HuH-7.5 (cell line): ENCODE measurements at regions not wholly inside any gene's neighbourhood (a gene's known extent, or its start where the extent isn't known, plus 50 kb on each side); places are given as distances from the start of the nearest gene placed in this dataset.
"Not testable (repeated sequence)": the region's sequence is repeated elsewhere in the genome, so short reads cannot be mapped to it uniquely, and the experiment has no call there.

Experiments used
- DNase-seq: peaks from one replicate; pipeline ENCODE4 v3.0.0; 2011; ENCODE audit warnings: low spot score

- no peak for DNase-seq
Observed at GRCh38 chr14:95818581-95818980, 58.1 kb upstream of the TUNAR start.

GRCh38 chr14:95817271-95817670 is 59.4 kb upstream of the TUNAR start:
- DNase-seq = no peak

DNA sequence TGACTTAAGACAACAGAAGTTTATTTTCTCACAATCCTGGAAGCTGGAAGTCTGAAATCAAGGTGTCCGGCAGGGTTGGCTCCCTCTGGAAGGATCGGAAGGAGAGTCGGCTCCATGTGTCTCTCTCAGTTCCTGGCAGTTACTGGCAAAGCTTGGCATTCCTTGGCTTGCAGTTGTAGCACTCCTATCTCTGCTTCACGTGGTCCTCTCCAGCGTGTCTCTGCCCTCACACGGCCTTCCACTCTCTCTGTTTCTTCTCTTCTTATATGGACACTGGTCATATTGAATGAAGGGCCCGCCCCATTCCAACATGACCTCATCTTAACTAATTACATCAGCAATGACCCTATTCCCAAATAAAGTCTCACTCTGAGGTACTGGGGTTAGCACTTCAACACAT is 60.1 kb upstream of the TUNAR start:
- DNase-seq = no peak

DNA sequence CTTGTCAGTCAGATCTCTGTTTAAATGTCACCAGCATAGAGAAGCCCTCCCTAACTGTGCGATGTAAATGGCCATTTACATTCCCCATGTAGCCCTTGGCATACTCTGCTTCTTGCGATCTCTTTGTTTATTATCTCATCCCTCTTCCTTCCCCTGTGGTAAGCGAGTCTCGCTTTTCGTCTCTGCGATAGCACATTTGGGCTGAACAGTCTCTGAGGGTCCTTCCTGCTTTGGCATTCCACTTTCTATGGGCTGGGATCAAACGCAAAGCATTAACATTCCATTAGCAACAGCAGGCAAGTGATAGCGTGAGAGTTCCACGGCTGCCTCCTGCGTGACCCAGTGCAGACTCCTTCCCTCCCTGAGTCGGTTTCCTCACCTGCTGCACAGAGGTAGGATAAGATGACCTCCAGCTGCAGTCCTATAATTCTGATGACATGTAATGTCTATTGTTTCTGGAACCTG is 61.4 kb upstream of the TUNAR start:
- no peak for DNase-seq

GRCh38 chr14:95814363-95815225 is 62.0 kb upstream of the TUNAR start:
- no peak for DNase-seq

GRCh38 chr14:95811813-95812212 is 64.8 kb upstream of the TUNAR start:
- DNase-seq = no peak

DNA sequence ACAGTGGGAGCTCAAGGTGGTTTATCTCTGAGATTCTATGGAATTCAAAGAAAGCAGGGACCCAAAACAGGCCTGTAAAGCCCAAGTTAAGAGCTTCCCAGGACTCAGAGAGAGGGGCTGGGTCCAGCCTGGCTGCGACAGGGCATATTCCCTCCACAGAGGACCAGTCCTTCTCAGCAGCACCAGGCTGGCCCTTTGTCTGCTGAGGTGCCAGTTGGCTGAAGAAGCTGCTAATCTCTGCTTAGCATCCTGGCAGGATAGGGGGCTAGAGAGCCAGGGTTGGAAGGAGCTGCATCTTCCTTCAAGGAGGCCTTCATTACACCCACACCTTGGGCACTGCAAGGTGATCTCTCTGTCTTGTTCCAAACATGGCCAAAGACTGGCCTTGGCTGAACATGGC is 68.3 kb upstream of the TUNAR start:
- DNase-seq = no peak

DNA sequence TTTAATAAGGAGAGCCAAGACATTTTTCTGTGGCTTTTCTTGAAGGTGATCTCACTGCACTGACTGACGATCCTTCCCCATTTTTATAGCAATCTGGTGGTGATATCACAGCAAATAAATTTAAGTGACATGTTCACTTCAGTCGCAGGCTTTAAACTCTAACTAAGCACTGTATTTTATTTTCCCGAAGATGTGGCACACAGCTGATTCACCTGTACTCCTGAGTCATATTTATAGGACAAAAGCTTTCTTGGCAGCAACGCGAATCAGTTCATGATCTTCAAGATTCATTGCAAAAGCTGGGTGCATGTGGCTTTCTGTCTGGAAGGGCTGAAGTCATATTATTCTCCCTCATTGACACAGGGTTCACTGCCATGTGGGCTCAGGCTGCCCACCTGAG is 79.8 kb upstream of the TUNAR start:
- DNase-seq = no peak

GRCh38 chr14:95787941-95788340 is 74.0 kb upstream of the TCL1A start:
- DNase-seq = no peak

DNA sequence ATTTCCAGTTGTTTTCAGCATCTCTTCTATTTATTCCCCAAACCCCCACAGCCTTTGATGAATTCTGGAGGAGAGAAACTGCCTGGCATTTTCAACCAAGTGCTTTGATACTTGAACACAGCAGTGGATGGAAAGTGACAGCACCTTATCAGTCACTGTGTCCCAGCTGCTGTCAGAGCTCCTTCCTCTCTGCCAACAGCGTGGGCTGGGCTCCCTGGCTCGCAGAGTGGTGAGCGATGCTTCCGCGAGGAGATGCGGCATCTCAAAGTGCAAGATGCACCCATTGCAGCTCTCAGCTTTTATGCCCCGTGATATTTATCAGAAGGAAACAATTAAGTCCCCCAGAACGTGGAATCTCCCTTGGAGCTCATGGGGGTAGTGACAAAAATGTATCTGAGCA is 72.6 kb upstream of the TCL1A start:
- no peak for DNase-seq

DNA sequence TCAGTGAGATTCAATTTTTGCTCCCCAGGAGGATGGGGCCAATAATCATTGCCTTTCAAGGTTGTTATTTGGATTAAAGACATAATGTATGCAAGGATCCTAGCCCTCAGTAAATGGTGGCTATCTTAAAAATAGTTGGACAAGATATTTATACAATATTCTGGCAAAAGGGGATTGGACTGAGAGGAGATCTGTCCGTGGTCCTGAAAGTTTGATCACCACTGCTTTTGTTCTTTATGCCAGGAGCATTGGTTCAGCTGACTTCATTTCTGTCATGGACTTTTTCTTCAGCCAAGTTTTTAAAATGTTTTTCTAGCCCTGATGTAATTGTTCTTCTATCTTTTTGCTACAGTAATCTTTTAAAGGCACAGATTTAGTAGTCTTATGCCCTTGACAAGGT is 70.2 kb upstream of the TCL1A start:
- no peak for DNase-seq

DNA sequence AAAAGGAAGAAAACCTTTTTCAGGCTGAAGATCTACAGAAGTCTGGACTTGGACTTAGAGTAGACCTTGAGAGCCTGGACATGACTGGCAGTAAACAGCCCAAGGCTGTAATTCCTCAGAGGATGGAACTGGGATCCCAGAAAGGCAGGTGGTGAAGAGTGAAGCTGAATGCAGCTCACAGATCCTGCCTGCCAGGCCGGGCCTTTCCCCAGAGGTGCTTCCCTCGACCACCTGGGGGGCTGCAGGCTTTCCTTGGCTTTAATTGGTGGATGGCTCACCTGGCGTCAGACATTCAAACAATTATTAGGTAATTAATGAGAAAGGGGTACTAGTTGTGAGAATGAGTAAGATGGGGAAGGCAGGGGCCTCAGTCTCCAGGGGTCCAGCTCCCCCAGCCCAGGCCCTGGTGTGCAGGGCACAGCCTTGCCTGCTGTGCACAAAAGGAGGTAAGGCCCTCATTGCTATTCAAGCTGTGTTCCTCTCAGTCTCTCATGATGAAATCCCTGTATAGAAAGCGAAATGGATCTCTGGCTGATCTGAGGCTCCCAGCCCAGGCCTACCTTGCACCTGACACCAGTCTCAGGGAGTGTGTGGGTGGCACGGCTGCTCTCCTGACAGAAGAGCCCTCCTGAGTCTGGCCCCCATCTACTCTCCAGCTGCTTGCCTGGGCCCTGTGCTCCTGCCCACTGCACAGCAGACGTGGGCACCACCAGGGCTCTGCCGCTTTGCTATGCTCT is 63.0 kb upstream of the TCL1A start:
- DNase-seq = no peak

- DNase-seq = peak; percentile 32
Observed at GRCh38 chr14:95774265-95775160, 60.6 kb upstream of the TCL1A start.

DNA sequence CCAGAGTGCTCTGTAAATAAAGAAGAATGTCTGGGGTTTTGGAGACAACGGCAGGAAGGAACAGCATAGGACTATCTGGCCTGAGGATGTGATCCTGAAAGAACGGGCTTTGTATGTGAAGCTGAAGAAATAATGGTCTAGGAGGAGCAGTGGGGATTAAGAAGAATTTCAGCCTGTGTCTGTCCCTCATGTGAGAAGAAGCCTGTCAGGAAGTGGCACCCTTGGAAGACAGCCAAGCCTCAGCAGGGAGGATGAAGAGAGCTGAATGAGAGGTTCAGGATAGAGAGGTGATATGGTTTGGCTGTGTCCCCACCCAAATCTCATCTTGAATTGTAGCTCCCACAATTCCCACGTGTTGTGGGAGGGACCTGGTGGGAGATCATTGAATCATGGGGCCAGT is 56.9 kb upstream of the TCL1A start:
- DNase-seq = no peak

- no peak for DNase-seq
Observed at GRCh38 chr14:95769976-95770375, 56.1 kb upstream of the TCL1A start.

- not testable (repeated sequence) for DNase-seq
Observed at GRCh38 chr14:95769431-95769830, 55.5 kb upstream of the TCL1A start.

DNA sequence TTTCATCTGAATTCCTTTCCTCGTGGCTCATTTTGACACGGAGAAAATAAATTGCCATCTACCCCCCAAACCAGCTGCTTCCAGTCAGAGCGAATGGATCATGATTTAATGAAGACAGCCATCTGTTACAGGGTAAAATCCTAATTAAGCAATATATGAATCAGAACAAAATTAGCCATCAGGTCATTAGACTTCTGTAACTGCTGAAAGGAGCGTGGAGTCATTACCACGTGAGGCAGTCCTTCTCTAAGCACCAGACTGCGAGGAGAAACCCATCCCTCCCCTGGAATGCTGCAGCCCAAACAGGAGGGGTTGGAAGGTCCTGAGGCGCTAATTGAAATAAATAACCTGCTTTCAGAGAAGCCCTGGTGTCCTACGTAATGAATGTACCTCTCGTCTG is 51.1 kb upstream of the TCL1A start:
- no peak for DNase-seq

DNA sequence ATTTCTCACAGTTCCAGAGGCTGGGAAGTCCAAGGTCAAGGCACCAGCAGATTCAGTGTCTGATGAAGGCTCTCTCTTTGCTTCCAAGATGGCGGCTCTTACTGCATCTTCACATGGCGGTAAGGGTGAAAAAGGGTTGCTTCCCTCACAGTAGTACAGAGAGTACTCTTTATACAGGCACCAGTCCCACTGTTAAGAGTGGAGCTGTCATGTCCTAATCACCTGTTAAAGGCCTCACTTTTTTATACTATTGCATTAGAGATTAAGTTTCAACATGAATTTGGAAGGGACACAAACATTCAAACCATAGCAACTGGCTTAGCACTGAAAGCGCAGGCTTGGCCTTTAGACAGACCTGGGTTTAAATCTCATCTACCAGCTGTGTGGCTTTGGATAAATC is 50.0 kb upstream of the TCL1A start:
- DNase-seq = no peak
